ENCODE measurements at regions not wholly inside any gene's neighbourhood (a gene's known extent, or its start where the extent isn't known, plus 50 kb on each side); places are given as distances from the start of the nearest gene placed in this dataset.
A peak's percentile ranks its signal among the peaks of the same experiment; 100 is the strongest.
"Not testable (repeated sequence)": the region's sequence is repeated elsewhere in the genome, so short reads cannot be mapped to it uniquely, and the experiment has no call there.

DNA sequence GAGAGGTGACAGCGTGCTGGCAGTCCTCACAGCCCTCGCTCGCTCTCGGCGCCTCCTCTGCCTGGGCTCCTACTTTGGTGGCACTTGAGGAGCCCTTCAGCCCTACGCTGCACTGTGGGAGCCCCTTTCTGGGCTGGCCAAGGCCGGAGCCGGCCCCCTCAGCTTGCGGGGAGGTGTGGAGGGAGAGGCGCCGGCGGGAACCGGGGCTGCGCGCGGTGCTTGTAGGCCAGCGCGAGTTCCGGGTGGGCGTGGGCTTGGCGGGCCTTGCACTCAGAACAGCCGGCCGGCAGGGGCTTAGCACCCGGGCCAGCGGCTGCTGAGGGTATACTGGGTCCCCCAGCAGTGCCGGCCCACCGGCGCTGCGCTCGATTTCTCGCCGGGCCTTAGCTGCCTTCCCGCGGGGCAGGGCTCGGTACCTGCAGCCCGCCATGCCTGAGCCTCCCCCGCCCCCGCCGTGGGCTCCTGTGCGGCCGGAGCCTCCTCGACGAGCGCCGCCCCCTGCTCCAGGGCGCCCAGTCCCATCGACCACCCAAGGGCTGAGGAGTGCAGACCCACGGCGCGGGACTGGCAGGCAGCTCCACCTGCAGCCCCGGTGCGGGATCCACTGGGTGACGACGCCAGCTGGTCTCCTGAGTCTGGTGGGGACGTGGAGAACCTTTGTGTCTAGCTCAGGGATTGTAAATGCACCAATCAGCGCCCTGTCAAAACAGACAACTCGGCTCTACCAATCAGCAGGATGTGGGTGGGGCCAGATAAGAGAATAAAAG lies 661.0 kb downstream of the ETNK1 start:
- not testable (repeated sequence) for DNase-seq

DNA sequence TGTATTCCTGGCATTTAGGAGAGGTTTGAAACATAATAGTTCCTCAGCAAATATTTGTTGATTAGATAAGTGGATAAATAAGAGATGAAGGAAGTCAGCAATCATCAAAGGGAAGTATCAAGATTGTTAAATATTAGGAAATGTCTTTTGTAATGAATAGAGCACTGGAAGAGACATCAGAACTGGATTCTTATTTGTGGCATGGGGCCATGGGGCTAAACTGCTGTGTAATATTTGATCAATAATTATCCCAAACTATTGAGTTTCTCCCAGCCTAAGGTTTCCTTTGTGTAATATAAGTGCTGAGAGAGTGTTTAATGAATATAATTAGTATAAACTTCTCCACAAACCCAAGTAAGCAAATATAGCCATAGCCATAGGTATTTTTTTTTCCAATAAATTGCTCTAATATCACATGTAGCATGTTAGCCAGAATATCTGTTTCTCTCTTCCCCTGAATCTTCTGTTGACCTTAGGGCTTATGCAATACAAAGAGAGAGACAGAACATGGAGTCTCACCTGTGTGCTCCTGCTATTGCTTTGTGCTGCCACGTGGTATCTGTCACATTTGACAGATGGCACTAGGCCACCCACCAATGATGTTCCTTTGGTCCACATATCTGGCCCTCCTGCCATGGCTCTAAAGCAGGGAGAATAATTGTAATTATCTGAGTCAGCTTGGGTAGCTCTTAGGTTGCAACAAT lies 658.7 kb downstream of the SOX5 start:
- DNase-seq: peak; percentile 69

DNA sequence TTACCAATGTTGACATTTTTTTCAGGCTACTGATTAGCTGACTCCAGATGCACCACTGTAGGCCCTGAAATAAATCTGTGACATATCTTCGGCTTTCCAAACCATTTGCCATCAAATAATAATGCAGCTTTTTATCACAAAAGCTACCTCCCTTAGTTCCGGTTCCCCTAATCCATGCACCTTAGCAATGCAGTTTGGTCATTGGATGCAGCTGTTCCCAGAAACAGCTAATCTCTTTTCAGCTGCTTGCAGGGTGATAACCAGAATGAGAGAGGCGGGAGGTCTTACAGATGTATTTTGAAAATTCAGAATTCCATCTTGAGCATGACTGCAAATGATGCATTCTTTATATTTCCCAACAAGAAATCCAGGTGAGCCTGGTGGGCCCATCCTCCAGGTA lies 646.2 kb downstream of the SOX5 start:
- no peak for DNase-seq

- DNase-seq: no peak
Measured at GRCh38 chr12:23303821-23304220, 645.6 kb downstream of the SOX5 start.

GRCh38 chr12:23333938-23334337 lies 615.5 kb downstream of the SOX5 start:
- DNase-seq: no peak

DNA sequence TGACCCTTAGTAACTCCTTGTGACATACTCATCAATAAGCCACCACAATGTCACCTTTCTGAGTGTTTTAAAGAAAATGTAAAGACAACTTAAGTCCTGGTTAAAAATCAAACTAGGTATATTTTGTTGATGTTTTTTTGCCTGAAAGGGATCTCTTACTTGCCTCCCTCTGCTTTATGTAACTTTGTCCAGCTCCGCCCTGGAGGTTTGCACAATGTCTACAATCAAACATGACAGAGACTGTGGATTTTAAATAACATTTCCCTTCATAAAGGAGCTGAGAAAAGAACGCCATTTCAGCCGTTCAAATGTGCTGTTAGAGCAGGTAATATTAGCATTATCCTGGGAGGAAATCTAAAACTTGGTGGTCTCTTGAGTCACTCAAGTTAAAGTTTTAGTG lies 613.9 kb downstream of the SOX5 start:
- no peak for DNase-seq

GRCh38 chr12:23337213-23337612 lies 612.3 kb downstream of the SOX5 start:
- peak; percentile 24 for DNase-seq

DNA sequence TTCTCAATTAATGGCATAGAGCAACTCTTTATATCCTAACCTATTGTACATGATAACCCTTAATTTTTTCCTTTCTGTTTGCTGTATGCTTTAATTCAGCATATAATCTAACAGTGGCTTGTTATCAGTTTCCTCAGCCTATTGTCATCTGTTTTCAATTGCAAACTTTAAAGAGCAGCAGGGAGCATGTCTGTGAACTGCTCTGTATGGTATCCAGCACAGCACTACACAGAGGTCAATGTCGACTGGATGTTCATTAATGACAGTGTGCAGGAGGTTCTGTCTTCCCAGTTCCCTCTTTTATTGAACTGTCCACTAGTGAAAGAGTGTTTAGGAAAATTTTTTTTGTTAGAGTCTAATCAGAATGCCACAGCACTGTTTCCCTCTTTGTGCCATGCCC lies 609.1 kb downstream of the SOX5 start:
- DNase-seq: no peak

- DNase-seq: no peak
Measured at GRCh38 chr12:23342407-23342806, 607.1 kb downstream of the SOX5 start.

GRCh38 chr12:23349564-23349963 lies 599.9 kb downstream of the SOX5 start:
- DNase-seq: no peak

- DNase-seq: no peak
Measured at GRCh38 chr12:23350808-23351207, 598.7 kb downstream of the SOX5 start.

DNA sequence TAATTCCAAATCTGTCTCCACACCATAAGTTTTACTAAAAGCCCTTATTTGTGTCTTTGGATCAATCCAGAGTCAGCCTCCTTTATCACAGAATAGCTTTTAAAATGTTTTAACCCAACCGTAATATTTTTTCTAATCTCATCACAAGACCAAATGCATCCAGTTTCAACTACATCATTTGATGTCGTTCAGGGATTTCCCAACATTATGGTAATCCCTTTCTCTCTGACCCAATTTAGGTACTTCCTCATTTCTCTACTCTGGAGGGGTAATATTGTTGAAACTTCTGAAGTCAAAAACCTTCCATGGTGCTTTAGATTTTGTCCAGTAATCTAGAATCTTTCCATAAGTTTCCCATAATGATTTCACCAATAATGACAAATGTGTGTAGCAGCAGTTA lies 596.8 kb downstream of the SOX5 start:
- DNase-seq: no peak

GRCh38 chr12:23354800-23355199 lies 594.7 kb downstream of the SOX5 start:
- no peak for DNase-seq

GRCh38 chr12:23356440-23356839 lies 593.0 kb downstream of the SOX5 start:
- no peak for DNase-seq

- peak; percentile 23 for DNase-seq
Measured at GRCh38 chr12:23356927-23357708, 592.4 kb downstream of the SOX5 start.

- DNase-seq: no peak
Measured at GRCh38 chr12:23359975-23360701, 589.3 kb downstream of the SOX5 start.

- DNase-seq: peak; percentile 25
Measured at GRCh38 chr12:23361971-23362370, 587.5 kb downstream of the SOX5 start.

- no peak for DNase-seq
Measured at GRCh38 chr12:23368590-23368989, 580.9 kb downstream of the SOX5 start.

GRCh38 chr12:23375621-23376020 lies 573.8 kb downstream of the SOX5 start:
- no peak for DNase-seq

GRCh38 chr12:23376238-23376637 lies 573.2 kb downstream of the SOX5 start:
- peak; percentile 54 for DNase-seq

- DNase-seq: no peak
Measured at GRCh38 chr12:23380419-23381100, 568.9 kb downstream of the SOX5 start.

DNA sequence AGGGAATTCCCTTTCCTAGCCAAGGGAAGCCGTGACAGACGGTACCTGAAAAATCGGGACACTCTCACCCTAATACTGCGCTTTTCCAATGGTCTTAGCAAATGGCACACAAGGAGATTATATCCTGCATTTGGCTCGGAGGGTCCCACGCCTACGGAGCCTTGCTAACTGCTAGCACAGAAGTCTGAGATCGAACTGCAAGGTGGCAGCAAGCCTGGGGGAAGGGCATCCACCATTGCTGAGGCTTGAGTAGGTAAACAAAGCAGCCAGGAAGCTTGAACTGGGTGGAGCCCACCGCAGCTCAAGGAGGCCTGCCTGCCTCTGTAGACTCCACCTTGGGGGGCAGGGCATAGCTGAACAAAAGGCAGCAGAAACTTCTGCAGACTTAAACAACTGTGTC lies 560.6 kb downstream of the SOX5 start:
- DNase-seq: not testable (repeated sequence)

All from DMS53 (cell line).